Transverse colon (tissue), 4 donors: ENCODE measurements at regions not wholly inside any gene's neighbourhood (a gene's known extent, or its start where the extent isn't known, plus 50 kb on each side); places are given as distances from the start of the nearest gene placed in this dataset.

ENCODE experiments used
- EP300 ChIP-seq: sonication (generic); formaldehyde crosslinking; IDR thresholded peaks from one replicate; pipeline ENCODE4 v1.6.1; 2017; ENCODE audit warnings: antibody characterized with exemption, low read depth
- POLR2A ChIP-seq: fragments of 450-650 bp; IDR thresholded peaks from one replicate; pipeline ENCODE4 v1.6.1; 2016; ENCODE audit warnings: antibody characterized with exemption, mild to moderate bottlenecking, moderate library complexity
- POLR2AphosphoS5 ChIP-seq, 3 donors: sonication (generic); formaldehyde crosslinking; IDR thresholded peaks; one replicate each; pipeline ENCODE4 v1.6.1; 2016; ENCODE audit warnings: antibody characterized with exemption in 3 of 3
- TF ChIP-seq, protein P1 (sequence below), 5 experiments: fragments of 200-600 bp in 3 of 5; fragments of 450-650 bp in 2 of 5; sonication (generic) in 3 of 5; IDR thresholded peaks; 1 replicate in 2 of 5; 2 replicates in 3 of 5; pipeline ENCODE4 v1.5.1; 2016 to 2017; ENCODE audit warnings: antibody characterized with exemption in 5 of 5, inconsistent platforms in 3 of 5, mild to moderate bottlenecking in 2 of 5, moderate library complexity in 1 of 5

- TF ChIP-seq POLR2AphosphoS5 (IDR thresholded peaks at IDR 0.05) (no peak), POLR2A (no peak), EP300 (no peak)
- TF ChIP-seq, protein P1, sequence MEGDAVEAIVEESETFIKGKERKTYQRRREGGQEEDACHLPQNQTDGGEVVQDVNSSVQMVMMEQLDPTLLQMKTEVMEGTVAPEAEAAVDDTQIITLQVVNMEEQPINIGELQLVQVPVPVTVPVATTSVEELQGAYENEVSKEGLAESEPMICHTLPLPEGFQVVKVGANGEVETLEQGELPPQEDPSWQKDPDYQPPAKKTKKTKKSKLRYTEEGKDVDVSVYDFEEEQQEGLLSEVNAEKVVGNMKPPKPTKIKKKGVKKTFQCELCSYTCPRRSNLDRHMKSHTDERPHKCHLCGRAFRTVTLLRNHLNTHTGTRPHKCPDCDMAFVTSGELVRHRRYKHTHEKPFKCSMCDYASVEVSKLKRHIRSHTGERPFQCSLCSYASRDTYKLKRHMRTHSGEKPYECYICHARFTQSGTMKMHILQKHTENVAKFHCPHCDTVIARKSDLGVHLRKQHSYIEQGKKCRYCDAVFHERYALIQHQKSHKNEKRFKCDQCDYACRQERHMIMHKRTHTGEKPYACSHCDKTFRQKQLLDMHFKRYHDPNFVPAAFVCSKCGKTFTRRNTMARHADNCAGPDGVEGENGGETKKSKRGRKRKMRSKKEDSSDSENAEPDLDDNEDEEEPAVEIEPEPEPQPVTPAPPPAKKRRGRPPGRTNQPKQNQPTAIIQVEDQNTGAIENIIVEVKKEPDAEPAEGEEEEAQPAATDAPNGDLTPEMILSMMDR (IDR thresholded peaks at IDR 0.05), result no peak
Observed at GRCh38 chr21:45347048-45347711, 57.8 kb upstream of the COL18A1 start.
